GM12892 (cell line): ENCODE measurements at regions not wholly inside any gene's neighbourhood (a gene's known extent, or its start where the extent isn't known, plus 50 kb on each side); places are given as distances from the start of the nearest gene placed in this dataset.

Experiments used
- DNase-seq: peaks from one replicate; pipeline ENCODE4 v3.0.0; 2011; ENCODE audit not compliant: insufficient read length
- FAIRE-seq: peaks from 2 replicates; lab custom pipeline; 2011; peaks lifted over from hg19 to GRCh38; lab: Jason Lieb, UNC
- POLR2A ChIP-seq: IDR thresholded peaks from 2 replicates; pipeline ENCODE4 v1.6.1; 2011; ENCODE audit warnings: low read depth, low read length, control low read depth
- POLR2AphosphoS5 ChIP-seq: IDR thresholded peaks from 2 replicates; pipeline ENCODE4 v1.6.1; 2011; ENCODE audit warnings: low read depth, low read length, control low read depth
- TAF1 ChIP-seq: IDR thresholded peaks from 2 replicates; pipeline ENCODE4 v1.6.1; 2011; ENCODE audit warnings: low read depth, mild to moderate bottlenecking, control low read depth, low read length, borderline replicate concordance

- TF ChIP-seq TAF1 = no peak
- no peak for TF ChIP-seq POLR2AphosphoS5
- TF ChIP-seq POLR2A = no peak
- no peak for FAIRE-seq
- DNase-seq = no peak
Measured at GRCh38 chr17:51512220-51512907, 252.0 kb downstream of the UTP18 start.

DNA sequence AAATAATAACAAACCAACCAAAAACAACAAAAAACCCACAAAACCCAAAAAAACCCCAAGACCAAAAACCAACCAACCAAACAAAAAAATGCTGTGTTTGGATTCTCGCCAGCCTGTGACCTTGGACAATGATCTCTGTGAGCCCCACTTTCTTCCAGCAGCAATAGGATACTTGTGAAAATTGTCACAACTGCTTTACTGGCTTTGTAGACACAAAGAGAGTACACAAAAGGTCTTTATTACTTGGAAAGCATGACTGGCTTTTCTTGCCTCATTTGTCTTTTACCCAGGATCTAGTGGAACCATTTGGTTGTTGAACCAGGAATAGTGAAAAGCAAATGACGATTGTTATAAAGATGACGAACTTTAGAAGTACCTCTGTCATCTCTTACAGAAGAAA is 256.6 kb downstream of the UTP18 start:
- no peak for FAIRE-seq
- no peak for TF ChIP-seq TAF1
- no peak for TF ChIP-seq POLR2AphosphoS5
- TF ChIP-seq POLR2A = no peak

DNA sequence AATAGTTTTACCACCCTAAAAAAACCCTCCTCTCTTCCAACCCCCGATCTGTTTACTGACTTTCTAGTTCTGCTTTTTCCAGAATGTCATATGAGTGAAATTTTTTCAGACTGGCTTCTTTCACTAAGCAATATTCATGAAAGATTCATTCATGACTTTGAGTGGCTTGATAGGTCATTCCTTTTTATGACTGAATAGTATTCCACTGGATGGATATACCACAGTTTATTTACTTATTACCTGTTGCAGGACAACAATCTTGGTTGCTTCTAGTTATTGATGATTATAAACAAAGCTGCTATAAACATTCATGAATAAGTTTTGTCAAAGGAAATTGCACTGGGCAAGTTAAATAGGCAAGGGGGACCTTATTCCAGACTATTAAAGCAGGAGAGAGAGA is 264.2 kb downstream of the UTP18 start:
- DNase-seq = no peak
- FAIRE-seq = no peak
- TF ChIP-seq POLR2A = no peak
- no peak for TF ChIP-seq POLR2AphosphoS5
- TF ChIP-seq TAF1 = no peak

More for the DNA sequence above, 256.6 kb downstream of the UTP18 start:
- no peak for DNase-seq

GRCh38 chr17:51526507-51526906 is 266.2 kb downstream of the UTP18 start:
- DNase-seq (no peak), FAIRE-seq (no peak)
- no peak for TF ChIP-seq POLR2AphosphoS5
- no peak for TF ChIP-seq TAF1
- TF ChIP-seq POLR2A = no peak

DNA sequence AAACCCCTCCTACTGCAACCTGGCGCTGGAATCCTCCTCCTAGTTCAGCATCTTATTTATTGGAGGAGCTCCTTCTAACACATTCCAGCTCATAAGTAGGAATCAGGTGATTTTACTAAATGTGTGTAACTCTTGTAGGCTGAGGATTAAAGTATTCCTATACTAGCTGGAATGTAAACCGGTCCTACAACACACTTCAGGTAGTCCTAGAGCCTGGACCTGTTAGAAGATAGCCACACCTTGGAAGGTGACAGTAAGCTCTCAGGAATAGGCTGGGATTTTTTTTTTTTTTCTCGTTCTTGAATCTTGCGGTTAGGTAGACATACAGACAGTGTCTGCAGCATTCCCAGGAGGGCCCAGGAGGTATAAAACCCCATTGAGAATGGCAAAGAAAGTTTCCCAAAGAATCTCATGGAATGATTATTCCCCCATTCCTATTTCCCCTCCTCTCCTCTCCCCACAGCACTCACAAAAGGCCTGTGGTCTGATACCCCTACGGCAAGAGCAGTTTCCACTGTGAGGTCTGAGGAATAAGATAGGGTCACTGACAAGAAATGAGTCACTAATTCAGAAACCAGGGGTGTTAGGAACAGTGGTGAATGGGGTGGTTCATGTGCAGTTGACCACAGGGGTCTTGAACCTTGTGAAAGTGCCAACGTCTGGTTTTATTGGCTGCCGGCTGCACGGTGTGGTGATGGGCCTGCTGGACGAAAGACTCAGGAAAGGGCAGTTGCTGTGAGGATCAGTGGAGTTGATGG is 267.1 kb downstream of the UTP18 start:
- DNase-seq (no peak), FAIRE-seq (no peak)
- TF ChIP-seq TAF1 = no peak
- no peak for TF ChIP-seq POLR2A
- no peak for TF ChIP-seq POLR2AphosphoS5

GRCh38 chr17:51528111-51528510 is 267.8 kb downstream of the UTP18 start:
- no peak for TF ChIP-seq POLR2A
- no peak for TF ChIP-seq TAF1
- TF ChIP-seq POLR2AphosphoS5 = no peak
- DNase-seq (no peak), FAIRE-seq (no peak)

DNA sequence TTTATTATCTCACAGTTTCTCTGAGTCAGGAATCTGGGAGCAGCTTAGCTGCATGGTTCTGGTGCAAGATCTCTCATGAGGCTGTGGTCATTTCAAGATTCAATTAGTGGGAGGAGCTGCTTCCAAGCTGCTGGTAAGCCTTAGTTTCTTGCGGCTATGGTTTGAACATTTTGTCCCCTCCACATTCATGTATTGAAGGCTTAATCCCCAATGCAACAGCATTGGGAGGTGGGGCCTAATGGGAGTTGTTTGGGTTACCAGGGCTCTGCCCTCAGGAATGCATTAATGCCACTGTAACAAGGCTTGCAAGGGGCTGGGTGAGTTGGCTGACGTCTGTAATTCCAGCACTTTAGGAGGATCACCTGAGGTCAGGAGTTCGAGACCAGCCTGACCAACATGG is 272.9 kb downstream of the UTP18 start:
- no peak for TF ChIP-seq POLR2A
- TF ChIP-seq POLR2AphosphoS5 = no peak
- no peak for TF ChIP-seq TAF1
- no peak for DNase-seq
- no peak for FAIRE-seq

DNA sequence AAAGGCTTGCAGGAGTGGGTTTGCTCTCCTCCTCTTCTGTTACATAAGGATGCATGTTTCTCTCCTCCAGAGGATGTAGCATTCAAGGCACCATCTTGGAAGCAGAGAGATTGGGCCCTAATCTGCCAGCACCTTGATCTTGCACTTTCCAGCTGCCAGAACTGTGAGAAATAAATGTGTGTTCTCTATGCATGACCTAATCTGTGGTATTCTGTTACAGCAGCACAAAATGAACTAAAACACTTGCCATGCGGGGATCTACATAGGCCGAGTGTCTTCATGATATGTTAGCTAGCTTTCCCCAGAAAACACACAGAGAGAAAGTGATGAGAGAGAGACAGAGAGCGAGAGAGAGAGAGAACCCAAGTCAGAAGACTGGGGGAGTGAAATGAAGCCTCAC is 273.5 kb downstream of the UTP18 start:
- TF ChIP-seq POLR2A (no peak), POLR2AphosphoS5 (no peak), TAF1 (no peak)
- DNase-seq (no peak), FAIRE-seq (no peak)

DNA sequence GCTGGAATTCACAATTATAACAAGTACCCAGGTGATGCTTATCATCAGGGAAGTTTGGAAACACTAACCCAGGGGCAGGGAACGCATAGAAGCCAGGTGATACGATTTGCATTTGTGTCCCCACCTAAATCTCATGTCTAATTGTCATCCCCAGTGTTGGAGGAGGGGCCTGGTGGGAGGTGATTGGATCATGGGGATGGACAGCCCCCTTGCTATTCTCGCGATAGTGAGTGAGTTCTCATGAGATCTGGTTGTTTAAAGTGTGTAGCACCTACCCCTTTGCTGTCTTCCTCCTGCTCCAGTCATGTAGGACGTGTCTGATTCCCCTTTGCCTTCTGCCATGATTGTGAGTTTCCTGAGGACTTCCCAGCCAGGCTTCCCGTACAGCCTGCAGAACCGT is 276.3 kb downstream of the UTP18 start:
- TF ChIP-seq POLR2AphosphoS5 (no peak), POLR2A (no peak), TAF1 (no peak)
- FAIRE-seq (no peak), DNase-seq (no peak)

DNA sequence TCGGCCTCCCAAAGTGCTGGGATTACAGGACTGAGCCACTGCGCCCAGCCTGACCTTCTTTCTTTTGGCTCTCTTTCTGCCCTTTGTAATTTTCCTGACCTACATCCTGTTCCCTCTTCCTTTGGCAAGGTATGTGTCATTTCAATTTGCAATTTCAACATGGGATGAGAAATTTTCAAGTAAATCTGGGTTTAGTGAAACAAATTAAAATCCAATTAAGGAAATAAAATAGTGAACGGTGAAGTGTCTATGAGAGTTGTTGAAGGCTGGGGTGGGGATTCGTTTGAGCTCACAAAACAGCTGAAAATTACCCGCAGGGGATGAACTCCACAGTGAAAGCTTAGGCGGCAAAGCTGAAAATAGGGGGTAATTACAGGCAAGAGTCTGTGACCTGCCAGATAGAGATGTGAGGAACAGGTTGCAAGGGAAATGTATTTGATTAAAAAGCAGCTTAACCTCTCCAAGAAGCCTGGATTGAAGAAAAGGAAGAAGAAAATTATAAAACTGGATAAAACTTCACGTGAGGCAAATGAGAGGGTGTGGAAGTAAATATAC is 277.7 kb downstream of the UTP18 start:
- FAIRE-seq = no peak
- TF ChIP-seq POLR2A (no peak), TAF1 (no peak), POLR2AphosphoS5 (no peak)
- no peak for DNase-seq

DNA sequence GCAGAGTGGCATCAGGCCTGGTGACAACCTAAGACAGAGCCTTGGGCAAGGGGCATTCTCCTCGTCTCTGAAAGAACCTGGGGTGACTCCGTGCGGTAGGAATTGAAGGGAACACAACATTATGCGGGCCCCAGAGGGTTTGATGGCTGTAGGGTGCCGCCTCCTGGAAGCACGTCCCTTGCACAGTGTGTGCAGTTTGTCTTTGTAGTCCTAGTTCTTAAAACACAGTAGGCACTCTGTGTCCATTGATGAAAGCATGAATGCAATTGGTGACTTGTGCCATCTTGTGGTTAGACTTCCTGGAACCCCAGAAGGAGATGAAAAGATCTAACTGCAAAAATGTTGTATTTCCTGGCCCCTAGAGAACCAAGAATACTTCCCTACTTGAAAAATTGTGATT is 279.8 kb downstream of the UTP18 start:
- DNase-seq (no peak), FAIRE-seq (no peak)
- TF ChIP-seq POLR2A (no peak), TAF1 (no peak), POLR2AphosphoS5 (no peak)

- DNase-seq = no peak
- no peak for FAIRE-seq
- TF ChIP-seq POLR2AphosphoS5 (no peak), TAF1 (no peak), POLR2A (no peak)
Measured at GRCh38 chr17:51541215-51541614, 280.9 kb downstream of the UTP18 start.
